H1 (cell line): ENCODE measurements at regions not wholly inside any gene's neighbourhood (a gene's known extent, or its start where the extent isn't known, plus 50 kb on each side); places are given as distances from the start of the nearest gene placed in this dataset.

Experiments
- ATF3 ChIP-seq: IDR thresholded peaks from 2 replicates; pipeline ENCODE4 v1.6.1; 2011; ENCODE audit warnings: low read depth, mild to moderate bottlenecking, low read length; ENCODE audit not compliant: insufficient read depth
- BCL11A ChIP-seq, 2 experiments: IDR thresholded peaks; one replicate each; pipeline ENCODE4 v1.6.1; 2011; ENCODE audit warnings: low read depth in 2 of 2, low read length in 2 of 2, mild to moderate bottlenecking in 2 of 2
- CTCF ChIP-seq, 3 experiments: IDR thresholded peaks; 1 replicate in 2 of 3; 2 replicates in 1 of 3; pipeline versions ENCODE4 v1.5.1 to v1.6.1; 2011; ENCODE audit warnings: low read length in 3 of 3, mild to moderate bottlenecking in 3 of 3, inconsistent platforms in 2 of 3, low read depth in 1 of 3, moderate library complexity in 1 of 3; ENCODE audit not compliant: insufficient read depth in 1 of 3; ENCODE audit errors: control extremely low read depth in 1 of 3
- EP300 ChIP-seq, 2 experiments: IDR thresholded peaks; 1 replicate in 1 of 2; 2 replicates in 1 of 2; pipeline ENCODE4 v1.6.1; 2011 to 2012; ENCODE audit warnings: low read depth in 2 of 2, low read length in 2 of 2, mild to moderate bottlenecking in 2 of 2, borderline replicate concordance in 1 of 2, inconsistent platforms in 1 of 2, moderate library complexity in 1 of 2
- EZH2 ChIP-seq: fragments of 200-600 bp; sonication (generic); IDR thresholded peaks from 2 replicates; pipeline ENCODE4 v1.7.1; 2012; ENCODE audit warnings: low read depth, mild to moderate bottlenecking, moderate library complexity, low read length, inconsistent platforms; ENCODE audit not compliant: severe bottlenecking
- GABPA ChIP-seq: IDR thresholded peaks from 2 replicates; pipeline ENCODE4 v1.6.1; 2011; ENCODE audit warnings: mild to moderate bottlenecking, low read length, moderate library complexity, borderline replicate concordance; ENCODE audit not compliant: insufficient read depth
- MAX ChIP-seq: IDR thresholded peaks from 2 replicates; pipeline ENCODE4 v1.6.1; 2012; ENCODE audit warnings: inconsistent platforms
- POLR2A ChIP-seq, 2 experiments: IDR thresholded peaks; 1 replicate in 1 of 2; 2 replicates in 1 of 2; pipeline ENCODE4 v1.6.1; 2011; ENCODE audit warnings: low read depth in 2 of 2, low read length in 2 of 2, mild to moderate bottlenecking in 2 of 2; ENCODE audit errors: control extremely low read depth in 1 of 2
- POLR2AphosphoS5 ChIP-seq: IDR thresholded peaks from 2 replicates; pipeline ENCODE4 v1.6.1; 2011; ENCODE audit warnings: low read depth, low read length
- YY1 ChIP-seq: IDR thresholded peaks from 2 replicates; pipeline ENCODE4 v1.6.1; 2011; ENCODE audit warnings: low read depth, mild to moderate bottlenecking, low read length

DNA sequence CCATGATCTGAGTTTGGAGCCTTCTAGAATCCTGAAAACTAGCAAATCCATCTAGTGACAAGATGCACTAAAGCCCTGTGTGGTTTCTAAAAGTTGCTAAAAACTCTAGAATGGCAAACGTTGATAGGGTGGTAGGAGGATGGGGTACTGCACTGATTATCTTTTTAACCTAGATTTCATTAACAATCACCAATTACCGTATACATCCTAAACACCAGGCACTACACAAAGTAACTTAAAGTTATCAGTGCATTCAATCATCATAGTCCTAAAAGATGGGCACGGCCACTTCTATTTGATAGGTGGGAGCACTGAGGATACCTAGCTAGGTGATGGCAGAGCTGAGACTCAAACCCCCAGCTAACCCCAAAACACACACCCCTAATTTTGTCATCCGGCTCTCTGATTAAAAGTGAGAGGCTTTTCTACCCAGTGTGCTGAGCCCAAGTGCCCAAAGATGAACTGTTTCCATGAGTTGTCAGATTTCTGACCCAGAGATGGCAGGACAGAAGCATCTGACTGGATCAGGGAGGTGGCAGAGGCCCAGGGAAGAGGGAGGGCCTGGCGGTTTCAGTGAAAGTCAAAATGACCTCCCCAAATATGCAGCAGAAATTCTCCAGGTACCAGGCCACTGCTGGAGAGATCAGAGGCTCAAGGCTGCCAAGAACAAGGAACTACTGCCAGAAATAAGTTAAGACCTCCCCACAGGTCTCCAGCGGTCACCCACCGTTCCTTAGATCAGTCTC lies 396.8 kb downstream of the SOX9 start:
- TF ChIP-seq CTCF (IDR thresholded peaks at IDR 0.05; ENCODE audit: control extremely low read depth in 1 of 3, insufficient read depth in 1 of 3, low read depth in 1 of 3, low read length in 3 of 3) (no peak), POLR2AphosphoS5 (no peak), BCL11A (IDR thresholded peaks at IDR 0.05; ENCODE audit: low read depth in 2 of 2, low read length in 2 of 2) (no peak), GABPA (no peak), EP300 (IDR thresholded peaks at IDR 0.05; ENCODE audit: borderline replicate concordance in 1 of 2, low read depth in 2 of 2, low read length in 2 of 2) (no peak), MAX (no peak), EZH2 (no peak), YY1 (no peak), ATF3 (no peak), POLR2A (IDR thresholded peaks at IDR 0.05; ENCODE audit: control extremely low read depth in 1 of 2, low read depth in 2 of 2, low read length in 2 of 2) (no peak)
